ENCODE measurements at regions not wholly inside any gene's neighbourhood (a gene's known extent, or its start where the extent isn't known, plus 50 kb on each side); places are given as distances from the start of the nearest gene placed in this dataset.

DNA sequence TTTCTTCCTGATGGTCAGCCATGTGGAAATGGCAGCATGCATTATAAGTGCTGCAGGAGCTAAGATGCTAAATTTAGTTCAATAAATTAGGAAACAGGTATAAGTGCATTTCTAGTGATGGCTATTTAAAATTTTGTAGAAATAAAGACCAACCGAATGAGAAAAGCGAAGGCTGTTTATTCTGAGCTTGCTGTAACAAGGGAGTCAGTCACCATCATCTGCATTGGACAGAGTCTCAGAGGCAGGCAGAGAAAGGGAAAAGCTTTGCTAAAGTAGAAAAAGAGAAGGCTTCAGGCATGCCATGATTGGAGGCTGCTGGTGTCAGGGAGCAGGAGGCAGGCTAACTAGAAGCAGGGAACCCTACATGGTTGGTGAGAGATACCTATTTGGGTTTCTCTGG is 451.0 kb downstream of the EDEM1 start:
- Histone ChIP-seq H4K20me1 (ENCODE audit: insufficient read depth, low read length) (no peaks in the 10 kb centered on the region), H3K9ac (ENCODE audit: low read length) (no peak overlapping the region), H3K4me2 (ENCODE audit: low read depth, low read length) (no peak overlapping the region), H3K79me2 (ENCODE audit: low read length) (no peaks in the 10 kb centered on the region), H3K27me3 (replicated peaks; ENCODE audit: insufficient read depth, low read length) (no peaks in the 10 kb centered on the region), H3K4me3 (ENCODE audit: low read length) (no peak overlapping the region), H3K4me1 (ENCODE audit: low read length) (peaks cover 7% of the 10 kb centered on the region; the same call in 1 of the 2 replicates), H3K27ac (ENCODE audit: low read length) (no peak overlapping the region), H3K9me3 (replicated peaks; ENCODE audit: insufficient read depth, low read length) (no peaks in the 10 kb centered on the region), H3K36me3 (replicated peaks; ENCODE audit: insufficient read depth, low read length) (no peaks in the 10 kb centered on the region), H3K9me2 (replicated peaks; ENCODE audit: insufficient read depth, low read length) (no peaks in the 10 kb centered on the region), H3F3A (ENCODE audit: insufficient read depth, low read length) (no peaks in the 10 kb centered on the region), H2AFZ (ENCODE audit: low read length) (no peak overlapping the region)
- no peak for TF ChIP-seq EZH2phosphoT487 (IDR thresholded peaks at IDR 0.05; ENCODE audit: low read length)
- no peak for DNase-seq

DNA sequence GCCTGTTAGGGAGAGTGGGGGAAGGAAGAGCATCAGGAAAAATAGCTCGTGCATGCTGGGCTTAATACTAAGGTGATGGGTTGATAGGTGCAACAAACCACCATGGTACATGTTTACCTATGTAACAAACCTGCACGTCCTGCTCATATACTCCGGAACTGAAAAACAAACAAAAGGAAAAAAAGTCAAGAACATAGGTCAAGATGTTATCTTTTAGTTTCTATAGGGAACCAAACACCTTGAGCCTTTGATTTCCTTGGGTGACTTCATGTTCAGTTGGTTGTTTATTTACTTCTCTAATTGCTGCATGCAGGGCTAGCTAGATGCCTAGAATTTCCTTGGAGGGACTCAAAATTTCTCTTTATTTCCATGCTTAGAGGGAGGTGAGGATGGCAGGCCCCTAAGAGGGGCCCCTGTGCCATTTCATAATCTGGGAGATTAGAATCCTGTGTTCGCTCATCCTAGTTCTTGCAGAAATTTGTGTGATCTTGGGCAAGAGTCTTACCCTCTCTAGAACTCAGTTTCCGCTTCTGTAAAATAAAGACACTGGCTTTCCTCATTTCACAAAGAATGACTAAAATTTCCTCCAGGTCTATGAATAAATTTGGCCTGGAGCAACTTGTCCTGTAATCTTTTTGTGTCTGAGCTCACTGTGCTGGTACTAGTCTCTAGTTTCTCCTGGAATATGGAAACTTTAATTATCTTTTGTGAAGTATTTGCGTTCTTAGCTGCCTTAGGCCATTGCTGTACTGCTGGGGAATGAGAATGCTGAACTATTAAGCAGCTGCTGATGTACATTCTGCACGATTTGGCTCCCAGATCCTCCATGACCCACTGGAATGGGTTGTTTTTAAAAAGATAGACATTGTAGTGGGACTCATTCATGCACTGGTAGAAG is 457.5 kb downstream of the EDEM1 start:
- no peak overlapping the region for H3K4me2 ChIP-seq (ENCODE audit: low read depth, low read length)
- no peak for TF ChIP-seq EZH2phosphoT487 (IDR thresholded peaks at IDR 0.05; ENCODE audit: low read length)
- TF ChIP-seq, protein P1, sequence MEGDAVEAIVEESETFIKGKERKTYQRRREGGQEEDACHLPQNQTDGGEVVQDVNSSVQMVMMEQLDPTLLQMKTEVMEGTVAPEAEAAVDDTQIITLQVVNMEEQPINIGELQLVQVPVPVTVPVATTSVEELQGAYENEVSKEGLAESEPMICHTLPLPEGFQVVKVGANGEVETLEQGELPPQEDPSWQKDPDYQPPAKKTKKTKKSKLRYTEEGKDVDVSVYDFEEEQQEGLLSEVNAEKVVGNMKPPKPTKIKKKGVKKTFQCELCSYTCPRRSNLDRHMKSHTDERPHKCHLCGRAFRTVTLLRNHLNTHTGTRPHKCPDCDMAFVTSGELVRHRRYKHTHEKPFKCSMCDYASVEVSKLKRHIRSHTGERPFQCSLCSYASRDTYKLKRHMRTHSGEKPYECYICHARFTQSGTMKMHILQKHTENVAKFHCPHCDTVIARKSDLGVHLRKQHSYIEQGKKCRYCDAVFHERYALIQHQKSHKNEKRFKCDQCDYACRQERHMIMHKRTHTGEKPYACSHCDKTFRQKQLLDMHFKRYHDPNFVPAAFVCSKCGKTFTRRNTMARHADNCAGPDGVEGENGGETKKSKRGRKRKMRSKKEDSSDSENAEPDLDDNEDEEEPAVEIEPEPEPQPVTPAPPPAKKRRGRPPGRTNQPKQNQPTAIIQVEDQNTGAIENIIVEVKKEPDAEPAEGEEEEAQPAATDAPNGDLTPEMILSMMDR (IDR thresholded peaks at IDR 0.05; ENCODE audit: low read length): no peak
- no peak for TF ChIP-seq EZH2 (optimal IDR thresholded peaks at IDR 0.05; ENCODE audit: low read depth, low read length)
- H3K4me3 ChIP-seq (ENCODE audit: low read length): no peak overlapping the region
- no peak overlapping the region for H3K27ac ChIP-seq (ENCODE audit: low read length)
- no peaks in the 10 kb centered on the region for H3K27me3 ChIP-seq (replicated peaks; ENCODE audit: insufficient read depth, low read length)
- H2AFZ ChIP-seq (ENCODE audit: low read length): no peak overlapping the region
- peaks cover 7% of the 10 kb centered on the region; the same call in 1 of the 2 replicates for H3K4me1 ChIP-seq (ENCODE audit: low read length)
- no peak overlapping the region for H3K9ac ChIP-seq (ENCODE audit: low read length)
- DNase-seq: no peak
- no peaks in the 10 kb centered on the region for H3K9me2 ChIP-seq (replicated peaks; ENCODE audit: insufficient read depth, low read length)
- H3F3A ChIP-seq (ENCODE audit: insufficient read depth, low read length): no peaks in the 10 kb centered on the region
- H3K79me2 ChIP-seq (ENCODE audit: low read length): no peaks in the 10 kb centered on the region
- no peaks in the 10 kb centered on the region for H3K36me3 ChIP-seq (replicated peaks; ENCODE audit: insufficient read depth, low read length)
- no peaks in the 10 kb centered on the region for H4K20me1 ChIP-seq (ENCODE audit: insufficient read depth, low read length)
- H3K9me3 ChIP-seq (replicated peaks; ENCODE audit: insufficient read depth, low read length): no peaks in the 10 kb centered on the region

DNA sequence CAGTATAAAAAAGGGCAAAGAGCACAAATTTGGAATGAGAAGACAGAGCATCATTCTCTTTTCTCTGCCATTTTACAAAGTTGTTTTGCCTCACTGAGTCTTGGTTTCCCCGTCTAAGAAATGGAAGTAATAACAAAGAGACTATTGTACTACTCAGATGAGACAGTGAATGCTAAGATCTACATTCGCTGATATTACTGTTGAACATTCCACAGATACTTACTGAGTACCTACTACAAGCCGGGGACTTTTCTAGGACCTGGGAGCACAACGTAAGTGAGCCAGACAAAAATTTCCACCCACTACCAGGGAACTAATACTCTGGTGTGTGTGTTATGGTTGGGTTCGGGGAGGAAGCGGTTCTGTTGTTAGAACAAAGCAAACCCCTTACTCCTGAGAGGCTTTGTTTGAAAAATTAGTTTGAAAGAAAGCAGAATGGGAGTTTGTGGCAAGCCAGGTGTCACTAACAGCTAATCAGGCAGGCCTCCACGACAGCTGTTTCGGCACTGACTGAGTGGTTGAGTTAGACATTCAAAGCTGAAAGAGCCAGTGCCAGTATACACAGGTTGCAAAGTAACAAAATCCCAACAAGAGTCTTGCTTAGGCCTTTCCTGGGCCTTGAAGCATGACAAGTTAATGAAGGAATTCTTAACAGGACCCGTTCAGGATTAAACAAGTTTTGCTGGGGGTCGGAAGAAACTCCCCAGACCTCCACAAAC is 458.3 kb downstream of the EDEM1 start:
- no peak overlapping the region for H3K4me3 ChIP-seq (ENCODE audit: low read length)
- DNase-seq: no peak
- H3F3A ChIP-seq (ENCODE audit: insufficient read depth, low read length): no peaks in the 10 kb centered on the region
- no peaks in the 10 kb centered on the region for H3K79me2 ChIP-seq (ENCODE audit: low read length)
- H3K27ac ChIP-seq (ENCODE audit: low read length): no peak overlapping the region
- no peak overlapping the region for H3K9ac ChIP-seq (ENCODE audit: low read length)
- H3K4me1 ChIP-seq (ENCODE audit: low read length): peaks cover 7% of the 10 kb centered on the region; the same call in 1 of the 2 replicates
- H3K36me3 ChIP-seq (replicated peaks; ENCODE audit: insufficient read depth, low read length): no peaks in the 10 kb centered on the region
- no peak overlapping the region for H2AFZ ChIP-seq (ENCODE audit: low read length)
- H4K20me1 ChIP-seq (ENCODE audit: insufficient read depth, low read length): no peaks in the 10 kb centered on the region
- no peak overlapping the region for H3K4me2 ChIP-seq (ENCODE audit: low read depth, low read length)
- TF ChIP-seq, protein P1 (IDR thresholded peaks at IDR 0.05; ENCODE audit: low read length): no peak
- TF ChIP-seq EZH2 (optimal IDR thresholded peaks at IDR 0.05; ENCODE audit: low read depth, low read length): no peak
- TF ChIP-seq EZH2phosphoT487 (IDR thresholded peaks at IDR 0.05; ENCODE audit: low read length): no peak
- H3K9me3 ChIP-seq (replicated peaks; ENCODE audit: insufficient read depth, low read length): no peaks in the 10 kb centered on the region
- H3K27me3 ChIP-seq (replicated peaks; ENCODE audit: insufficient read depth, low read length): no peaks in the 10 kb centered on the region
- H3K9me2 ChIP-seq (replicated peaks; ENCODE audit: insufficient read depth, low read length): no peaks in the 10 kb centered on the region
